DMS53 treated with DMSO at 0.1 percent for 48 hours (cell line): ENCODE measurements at regions not wholly inside any gene's neighbourhood (a gene's known extent, or its start where the extent isn't known, plus 50 kb on each side); places are given as distances from the start of the nearest gene placed in this dataset.
"Not testable (repeated sequence)": the region's sequence is repeated elsewhere in the genome, so short reads cannot be mapped to it uniquely, and the experiment has no call there.

ENCODE experiments used
- DNase-seq: peaks from one replicate; lab custom pipeline; 2025; ENCODE audit not compliant: unreplicated experiment; lab: John Stamatoyannopoulos, UW

DNA sequence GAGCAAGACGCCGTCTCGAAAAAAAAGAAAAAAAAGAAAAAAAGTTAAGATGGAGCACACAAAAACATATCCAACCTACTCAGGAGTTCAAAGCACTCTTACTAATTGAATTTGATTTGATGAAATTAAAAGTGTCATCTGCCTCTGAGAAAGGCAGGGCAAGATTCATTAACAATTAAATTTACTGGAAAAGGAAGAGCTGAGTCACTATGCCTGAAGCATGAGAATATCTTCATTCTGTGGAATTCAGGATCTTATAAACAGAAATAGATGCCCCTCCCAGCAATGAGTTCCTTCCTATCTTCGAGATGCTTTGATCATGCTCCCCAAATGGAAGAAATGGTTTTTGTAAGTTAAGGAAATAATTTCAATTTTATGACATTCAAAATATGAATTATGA lies 61.0 kb upstream of the ST3GAL6 start:
- DNase-seq = no peak

GRCh38 chr3:98705212-98705611 lies 57.9 kb upstream of the ST3GAL6 start:
- no peak for DNase-seq

GRCh38 chr3:98705694-98706093 lies 57.4 kb upstream of the ST3GAL6 start:
- no peak for DNase-seq

- DNase-seq = not testable (repeated sequence)
Observed at GRCh38 chr3:98708681-98709080, 54.5 kb upstream of the ST3GAL6 start.

GRCh38 chr3:98709441-98709840 lies 53.7 kb upstream of the ST3GAL6 start:
- no peak for DNase-seq

- no peak for DNase-seq
Observed at GRCh38 chr3:98710067-98710659, 53.0 kb upstream of the ST3GAL6 start.

GRCh38 chr3:98711426-98711825 lies 51.7 kb upstream of the ST3GAL6 start:
- no peak for DNase-seq

DNA sequence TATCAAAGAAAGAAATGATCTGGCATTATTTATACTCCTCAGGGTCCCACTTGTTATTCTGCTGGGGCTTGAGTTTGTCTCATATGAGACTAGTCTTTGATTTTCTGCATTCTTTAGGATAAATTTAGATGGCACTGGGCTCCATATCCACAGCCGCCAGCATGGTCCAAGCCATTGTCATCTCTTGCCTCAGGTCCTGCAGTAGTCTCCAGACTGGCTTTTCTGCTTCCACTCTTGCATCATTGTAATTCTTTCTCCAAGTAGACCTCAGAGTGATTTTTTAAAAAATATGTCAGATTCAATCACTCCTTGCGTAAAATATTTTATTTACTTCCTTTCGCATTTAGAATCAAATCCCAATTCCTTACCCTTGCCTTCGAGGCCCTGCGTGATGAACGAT lies 50.4 kb upstream of the ST3GAL6 start:
- no peak for DNase-seq

DNA sequence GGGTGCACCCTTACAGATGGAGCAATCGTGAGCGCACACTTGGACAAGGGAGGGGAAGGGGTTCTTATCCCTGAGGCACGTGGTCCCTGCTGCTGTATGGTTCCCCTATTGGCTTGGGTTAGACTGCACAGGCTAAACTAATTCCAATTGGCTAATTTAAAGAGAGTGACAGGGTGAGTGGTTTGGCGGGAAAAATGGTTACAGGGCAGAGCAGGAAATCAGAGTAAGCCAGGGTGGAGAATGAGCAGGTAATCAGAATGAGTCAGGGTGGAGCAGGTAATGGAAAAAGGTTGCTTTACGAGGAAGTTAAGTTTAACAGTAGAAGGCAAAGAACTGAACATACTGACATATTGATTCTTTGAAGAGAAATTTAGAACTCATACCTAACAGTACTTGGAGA lies 49.8 kb upstream of the ST3GAL6 start:
- not testable (repeated sequence) for DNase-seq
